ENCODE measurements at regions not wholly inside any gene's neighbourhood (a gene's known extent, or its start where the extent isn't known, plus 50 kb on each side); places are given as distances from the start of the nearest gene placed in this dataset.

DNA sequence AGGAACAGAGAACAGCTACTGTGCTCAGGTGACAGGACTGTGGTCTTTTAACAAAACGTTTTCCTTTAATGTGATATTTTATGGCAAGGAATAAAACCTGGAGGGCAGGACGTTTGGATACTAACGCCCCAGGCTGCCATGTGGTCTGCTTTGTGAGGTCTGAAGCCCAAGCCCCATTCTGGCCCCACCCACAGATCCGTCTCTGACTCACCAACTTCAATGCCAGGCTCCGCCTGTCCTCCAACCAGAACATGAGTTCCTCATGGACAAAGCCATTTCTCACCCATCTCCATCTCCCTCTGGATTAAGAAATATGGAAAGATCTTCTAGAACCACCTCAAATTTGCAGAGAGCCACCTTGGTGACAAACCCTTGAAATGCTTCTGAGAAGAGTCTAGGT, 148.8 kb downstream of the CRYBB2 start:
- ChIA-PET CTCF (interaction anchor here (1.6 kb wide), 1 partner anchor 79 kb away, joined by 4 read pairs; no protein-coding TSS in a partner anchor), POLR2A (no interaction called here)
- Histone ChIP-seq H3K4me3 (ENCODE audit: low read depth, low read length) (no peak overlapping the region), H3K27me3 (ENCODE audit: control insufficient read depth, insufficient read depth, low read length) (no peaks in the 10 kb centered on the region), H3K27ac (ENCODE audit: low read depth, low read length) (no peak overlapping the region), H3K9me3 (ENCODE audit: control insufficient read depth, insufficient read depth, low read length) (no peaks in the 10 kb centered on the region; the same call in 1 of the 2 replicates)
- TF ChIP-seq, protein P1, sequence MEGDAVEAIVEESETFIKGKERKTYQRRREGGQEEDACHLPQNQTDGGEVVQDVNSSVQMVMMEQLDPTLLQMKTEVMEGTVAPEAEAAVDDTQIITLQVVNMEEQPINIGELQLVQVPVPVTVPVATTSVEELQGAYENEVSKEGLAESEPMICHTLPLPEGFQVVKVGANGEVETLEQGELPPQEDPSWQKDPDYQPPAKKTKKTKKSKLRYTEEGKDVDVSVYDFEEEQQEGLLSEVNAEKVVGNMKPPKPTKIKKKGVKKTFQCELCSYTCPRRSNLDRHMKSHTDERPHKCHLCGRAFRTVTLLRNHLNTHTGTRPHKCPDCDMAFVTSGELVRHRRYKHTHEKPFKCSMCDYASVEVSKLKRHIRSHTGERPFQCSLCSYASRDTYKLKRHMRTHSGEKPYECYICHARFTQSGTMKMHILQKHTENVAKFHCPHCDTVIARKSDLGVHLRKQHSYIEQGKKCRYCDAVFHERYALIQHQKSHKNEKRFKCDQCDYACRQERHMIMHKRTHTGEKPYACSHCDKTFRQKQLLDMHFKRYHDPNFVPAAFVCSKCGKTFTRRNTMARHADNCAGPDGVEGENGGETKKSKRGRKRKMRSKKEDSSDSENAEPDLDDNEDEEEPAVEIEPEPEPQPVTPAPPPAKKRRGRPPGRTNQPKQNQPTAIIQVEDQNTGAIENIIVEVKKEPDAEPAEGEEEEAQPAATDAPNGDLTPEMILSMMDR (IDR thresholded peaks at IDR 0.05; ENCODE audit: low read depth, low read length) = no peak
- peak; percentile 24 for DNase-seq (ENCODE audit: low read depth, low spot score)

DNA sequence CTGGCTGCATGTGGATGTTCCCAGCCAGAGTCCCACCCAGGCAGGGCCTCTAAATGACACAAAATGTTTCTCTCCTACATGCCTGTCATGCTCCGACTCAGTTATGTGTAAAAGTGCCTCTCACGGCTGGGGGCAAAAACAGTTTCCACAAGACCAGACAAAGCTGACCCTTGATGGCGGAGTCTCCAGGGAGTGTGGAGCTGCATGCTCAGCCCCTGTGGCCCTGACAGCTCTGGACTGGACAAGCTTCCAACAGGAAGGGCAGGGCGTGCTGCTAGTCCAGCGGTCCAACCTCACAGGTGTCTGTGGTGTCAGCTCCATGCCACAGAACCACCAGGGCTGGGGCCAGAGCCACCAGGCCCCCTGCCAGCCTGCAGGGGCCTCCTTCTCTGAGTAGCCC, 149.6 kb downstream of the CRYBB2 start:
- CTCF ChIA-PET = interaction anchor here (1.6 kb wide), 1 partner anchor 78 kb away, joined by 4 read pairs; no protein-coding TSS in a partner anchor
- no peaks in the 10 kb centered on the region; the same call in 1 of the 2 replicates for H3K9me3 ChIP-seq (ENCODE audit: control insufficient read depth, insufficient read depth, low read length)

DNA sequence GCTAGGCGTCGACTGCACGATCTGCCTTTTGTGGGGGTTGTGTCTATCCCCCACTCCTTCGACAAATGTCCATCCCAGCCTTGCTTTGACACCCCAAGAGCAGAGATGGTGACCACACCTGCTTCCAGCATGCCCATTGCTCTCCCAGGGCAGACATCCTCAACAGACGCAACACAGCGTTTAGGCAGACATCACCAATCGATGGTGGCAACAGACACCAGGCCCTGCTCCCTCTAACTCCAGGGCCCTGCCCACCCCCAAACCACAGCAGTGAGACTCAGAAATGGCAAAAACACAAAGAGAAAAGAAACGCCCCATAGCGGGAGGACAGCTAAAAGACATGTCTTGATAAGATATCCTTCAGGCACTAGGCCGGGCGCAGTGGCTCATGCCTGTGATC, 150.9 kb downstream of the CRYBB2 start:
- no peak for DNase-seq (ENCODE audit: low read depth, low spot score)
- TF ChIP-seq, protein P1 (IDR thresholded peaks at IDR 0.05; ENCODE audit: low read depth, low read length) = no peak
- ChIA-PET POLR2A (no interaction called here), CTCF (no interaction called here)
- Histone ChIP-seq H3K27ac (ENCODE audit: low read depth, low read length) (no peak overlapping the region), H3K4me3 (ENCODE audit: low read depth, low read length) (no peak overlapping the region), H3K27me3 (ENCODE audit: control insufficient read depth, insufficient read depth, low read length) (no peaks in the 10 kb centered on the region), H3K9me3 (ENCODE audit: control insufficient read depth, insufficient read depth, low read length) (no peaks in the 10 kb centered on the region; the same call in 1 of the 2 replicates)

More for the DNA sequence above, 149.6 kb downstream of the CRYBB2 start:
- POLR2A ChIA-PET = no interaction called here
- DNase-seq (ENCODE audit: low read depth, low spot score) = no peak
- H3K27ac ChIP-seq (ENCODE audit: low read depth, low read length) = no peak overlapping the region
- no peaks in the 10 kb centered on the region for H3K27me3 ChIP-seq (ENCODE audit: control insufficient read depth, insufficient read depth, low read length)
- TF ChIP-seq, protein P1 (IDR thresholded peaks at IDR 0.05; ENCODE audit: low read depth, low read length) = no peak
- H3K4me3 ChIP-seq (ENCODE audit: low read depth, low read length) = no peak overlapping the region

DNA sequence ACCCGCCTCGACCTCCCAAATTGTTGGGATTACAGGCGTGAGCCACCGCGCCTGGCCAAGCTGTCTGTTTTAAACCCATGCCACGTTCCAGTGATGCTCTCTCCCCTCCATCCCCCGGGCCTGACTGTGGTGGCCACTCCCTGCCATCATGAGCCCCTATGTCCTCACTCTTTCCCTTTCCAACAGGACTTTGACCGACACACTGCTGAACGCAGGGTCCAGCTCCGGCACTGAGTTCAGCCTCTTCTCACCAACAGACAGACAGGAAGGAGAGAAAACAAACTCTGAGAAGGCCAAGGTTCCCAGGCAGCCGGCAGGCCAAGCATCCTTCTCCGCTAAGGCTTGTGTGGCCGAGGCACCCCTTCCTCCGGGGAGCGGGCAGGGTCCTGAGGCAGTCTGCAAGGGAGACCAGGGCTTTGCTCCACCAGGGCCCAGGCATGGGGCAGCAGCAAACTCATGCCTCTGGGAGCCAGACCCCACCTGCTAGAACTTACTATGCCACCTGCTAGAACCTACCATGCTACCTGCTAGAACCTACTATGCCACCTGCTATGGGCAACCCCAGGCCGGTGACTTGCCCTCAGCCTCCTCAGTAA, 152.7 kb downstream of the CRYBB2 start:
- TF ChIP-seq, protein P1 (IDR thresholded peaks at IDR 0.05; ENCODE audit: low read depth, low read length) = no peak
- no peak overlapping the region for H3K27ac ChIP-seq (ENCODE audit: low read depth, low read length)
- ChIA-PET POLR2A (no interaction called here), CTCF (no interaction called here)
- DNase-seq (ENCODE audit: low read depth, low spot score) = no peak
- H3K4me3 ChIP-seq (ENCODE audit: low read depth, low read length) = no peak overlapping the region
- no peaks in the 10 kb centered on the region; the same call in 1 of the 2 replicates for H3K9me3 ChIP-seq (ENCODE audit: control insufficient read depth, insufficient read depth, low read length)
- H3K27me3 ChIP-seq (ENCODE audit: control insufficient read depth, insufficient read depth, low read length) = no peaks in the 10 kb centered on the region

DNA sequence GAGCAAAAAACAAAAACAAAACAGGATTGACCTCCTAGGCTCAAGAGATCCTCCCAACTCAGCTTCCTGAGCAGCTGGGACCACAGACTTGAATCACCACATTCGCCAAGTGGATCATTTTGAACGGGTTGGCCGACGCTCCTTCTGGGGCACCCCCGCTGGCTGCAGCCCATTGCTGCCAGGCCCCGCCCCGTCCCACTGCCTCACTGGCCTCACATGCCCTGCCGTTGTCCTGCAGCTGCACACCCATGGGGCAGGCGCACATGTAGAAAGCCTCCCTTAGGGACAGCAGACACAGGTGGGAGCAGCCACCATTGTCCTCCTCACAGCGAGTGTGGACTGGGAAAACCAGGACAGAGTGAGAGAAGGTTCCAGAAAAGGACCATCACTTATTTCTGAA, 154.5 kb downstream of the CRYBB2 start:
- ChIA-PET CTCF (no interaction called here), POLR2A (no interaction called here)
- no peak for DNase-seq (ENCODE audit: low read depth, low spot score)
- H3K4me3 ChIP-seq (ENCODE audit: low read depth, low read length) = no peak overlapping the region
- TF ChIP-seq, protein P1 (IDR thresholded peaks at IDR 0.05; ENCODE audit: low read depth, low read length) = no peak
- H3K27me3 ChIP-seq (ENCODE audit: control insufficient read depth, insufficient read depth, low read length) = no peaks in the 10 kb centered on the region
- H3K27ac ChIP-seq (ENCODE audit: low read depth, low read length) = no peak overlapping the region
- no peaks in the 10 kb centered on the region for H3K9me3 ChIP-seq (ENCODE audit: control insufficient read depth, insufficient read depth, low read length)
